ENCODE measurements at regions not wholly inside any gene's neighbourhood (a gene's known extent, or its start where the extent isn't known, plus 50 kb on each side); places are given as distances from the start of the nearest gene placed in this dataset.

DNA sequence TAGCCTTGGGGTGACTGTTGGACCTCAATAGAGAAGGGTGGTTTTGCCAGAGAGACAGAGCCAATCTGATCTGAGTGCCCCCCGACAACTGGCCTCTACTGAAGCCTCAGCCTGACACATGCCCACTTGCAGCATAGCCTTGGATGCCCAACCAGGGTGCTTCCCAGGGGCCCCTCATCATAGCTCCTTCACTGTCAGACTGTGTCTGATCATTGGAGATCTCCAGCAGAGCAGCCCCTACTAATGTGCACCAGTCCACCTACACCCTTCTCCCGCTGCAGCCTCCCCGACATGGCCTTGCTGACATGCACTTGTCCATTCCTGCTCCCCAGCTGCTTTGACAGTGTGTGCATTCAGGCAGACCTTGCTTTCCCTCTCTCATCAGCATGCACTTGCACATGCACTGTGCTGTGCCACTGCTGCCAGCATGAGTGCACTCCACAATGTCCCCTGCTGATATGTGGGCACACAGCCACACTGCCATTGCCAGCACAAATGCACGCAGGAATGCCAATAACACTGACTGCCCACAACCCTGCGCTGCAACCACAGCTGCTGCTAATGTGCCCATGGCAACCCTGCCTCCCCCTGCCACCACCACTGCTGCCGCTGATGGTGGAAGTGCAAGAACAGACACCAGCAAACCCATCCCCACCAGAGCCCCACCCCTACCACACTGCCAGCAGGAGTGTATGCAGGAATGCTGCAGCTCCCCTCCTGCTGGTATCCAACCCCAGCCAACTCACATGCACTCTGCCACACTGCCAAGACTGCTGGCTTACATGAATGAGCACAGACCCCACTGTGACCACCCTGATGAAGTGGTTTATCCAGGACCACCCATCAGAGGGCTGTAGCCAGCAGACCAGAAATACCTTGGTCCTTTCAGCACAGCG is 68.1 kb upstream of the ZMAT1 start (continued):
- TF ChIP-seq, protein P1, sequence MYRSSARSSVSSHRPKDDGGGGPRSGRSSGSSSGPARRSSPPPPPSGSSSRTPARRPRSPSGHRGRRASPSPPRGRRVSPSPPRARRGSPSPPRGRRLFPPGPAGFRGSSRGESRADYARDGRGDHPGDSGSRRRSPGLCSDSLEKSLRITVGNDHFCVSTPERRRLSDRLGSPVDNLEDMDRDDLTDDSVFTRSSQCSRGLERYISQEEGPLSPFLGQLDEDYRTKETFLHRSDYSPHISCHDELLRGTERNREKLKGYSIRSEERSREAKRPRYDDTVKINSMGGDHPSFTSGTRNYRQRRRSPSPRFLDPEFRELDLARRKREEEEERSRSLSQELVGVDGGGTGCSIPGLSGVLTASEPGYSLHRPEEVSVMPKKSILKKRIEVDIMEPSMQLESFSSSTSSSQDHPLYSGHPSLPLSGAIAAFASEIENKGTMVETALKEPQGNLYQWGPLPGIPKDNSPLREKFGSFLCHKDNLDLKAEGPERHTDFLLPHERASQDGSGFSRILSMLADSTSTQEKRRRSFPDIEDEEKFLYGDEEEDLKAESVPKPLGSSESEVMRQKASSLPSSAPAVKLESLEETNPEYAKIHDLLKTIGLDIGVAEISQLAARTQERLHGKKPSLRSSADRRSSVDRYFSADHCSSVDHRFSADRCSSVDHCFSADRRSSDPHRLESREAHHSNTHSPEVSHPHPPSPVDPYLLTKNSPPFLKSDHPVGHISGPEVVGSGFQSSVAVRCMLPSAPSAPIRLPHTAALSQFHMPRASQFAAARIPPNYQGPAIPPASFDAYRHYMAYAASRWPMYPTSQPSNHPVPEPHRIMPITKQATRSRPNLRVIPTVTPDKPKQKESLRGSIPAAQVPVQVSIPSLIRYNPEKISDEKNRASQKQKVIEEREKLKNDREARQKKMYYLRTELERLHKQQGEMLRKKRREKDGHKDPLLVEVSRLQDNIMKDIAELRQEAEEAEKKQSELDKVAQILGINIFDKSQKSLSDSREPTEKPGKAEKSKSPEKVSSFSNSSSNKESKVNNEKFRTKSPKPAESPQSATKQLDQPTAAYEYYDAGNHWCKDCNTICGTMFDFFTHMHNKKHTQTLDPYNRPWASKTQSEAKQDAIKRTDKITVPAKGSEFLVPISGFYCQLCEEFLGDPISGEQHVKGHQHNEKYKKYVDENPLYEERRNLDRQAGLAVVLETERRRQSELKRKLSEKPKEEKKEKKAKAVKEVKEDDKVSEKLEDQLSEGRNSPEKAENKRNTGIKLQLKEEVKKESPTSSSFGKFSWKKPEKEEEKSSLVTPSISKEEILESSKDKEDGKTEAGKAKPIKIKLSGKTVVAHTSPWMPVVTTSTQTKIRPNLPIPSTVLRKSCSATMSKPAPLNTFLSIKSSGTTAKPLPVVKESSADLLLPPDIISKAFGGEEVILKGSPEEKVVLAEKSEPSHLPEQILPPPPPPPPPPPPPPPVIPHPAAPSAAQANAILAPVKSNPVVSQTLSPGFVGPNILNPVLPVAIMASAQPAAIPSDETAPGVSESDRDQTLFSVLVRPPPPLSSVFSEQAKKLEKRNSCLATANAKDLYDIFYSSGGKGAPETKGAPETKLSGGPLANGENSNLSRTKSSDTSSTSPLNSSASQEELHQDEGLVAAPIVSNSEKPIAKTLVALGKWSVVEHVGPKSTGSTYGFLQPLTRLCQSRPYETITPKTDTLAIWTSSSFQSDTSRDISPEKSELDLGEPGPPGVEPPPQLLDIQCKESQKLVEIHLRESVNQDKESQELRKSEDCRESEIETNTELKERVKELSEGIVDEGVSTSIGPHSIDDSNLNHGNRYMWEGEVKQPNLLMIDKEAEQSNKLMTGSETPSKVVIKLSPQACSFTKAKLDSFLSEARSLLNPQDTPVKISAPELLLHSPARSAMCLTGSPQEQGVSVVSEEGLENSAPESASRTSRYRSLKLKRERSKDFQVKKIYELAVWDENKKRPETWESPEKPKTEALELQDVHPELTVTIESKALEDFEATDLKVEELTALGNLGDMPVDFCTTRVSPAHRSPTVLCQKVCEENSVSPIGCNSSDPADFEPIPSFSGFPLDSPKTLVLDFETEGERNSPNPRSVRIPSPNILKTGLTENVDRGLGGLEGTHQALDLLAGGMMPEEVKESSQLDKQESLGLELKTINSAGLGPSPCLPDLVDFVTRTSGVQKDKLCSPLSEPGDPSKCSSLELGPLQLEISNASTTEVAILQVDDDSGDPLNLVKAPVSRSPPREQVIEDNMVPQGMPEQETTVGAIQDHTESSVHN (IDR thresholded peaks at IDR 0.05; ENCODE audit: borderline replicate concordance in 1 of 2, low read depth in 1 of 2), result no peak
- TF ChIP-seq BRF1 (IDR thresholded peaks at IDR 0.05; ENCODE audit: borderline replicate concordance, extremely low read depth, insufficient read length), result no peak
- no peak for TF ChIP-seq GABPB2 (CRISPR knock-in tag; conservative IDR thresholded peaks at IDR 0.05)
